ENCODE measurements at regions not wholly inside any gene's neighbourhood (a gene's known extent, or its start where the extent isn't known, plus 50 kb on each side); places are given as distances from the start of the nearest gene placed in this dataset.

GRCh38 chr11:116301141-116301540, 471.6 kb downstream of the BUD13 start:
- no peak for TF ChIP-seq EZH2 (IDR thresholded peaks at IDR 0.05; ENCODE audit: low read depth, unreplicated experiment)
- no peak for TF ChIP-seq CTCF (conservative IDR thresholded peaks at IDR 0.05; ENCODE audit: low read depth in 2 of 2)
